K562 (cell line): ENCODE measurements at regions not wholly inside any gene's neighbourhood (a gene's known extent, or its start where the extent isn't known, plus 50 kb on each side); places are given as distances from the start of the nearest gene placed in this dataset.

Source experiments
- ATAC-seq: fragments of 200-7000 bp; cut with Tn5 transposase; 3 replicates; pipeline ENCODE4 v1.9.1; 2020; ENCODE audit warnings: moderate library complexity
- BruUV-seq: library from RNA; stranded (reverse); fragments of 400-500 nt; replicated peaks from 2 replicates; lab custom pipeline; 2021; lab: Mats Ljungman, UMichigan
- CTCF ChIA-PET: fragments of 300-600 bp; formaldehyde crosslinking; extraction: SDS; loops from one replicate; lab custom pipeline; 2021; ENCODE audit warnings: low intra/inter-chr PET ratio; lab: Yijun Ruan, JAX
- POLR2A ChIA-PET: fragments of 300-600, 350-650 bp; sonication (Branson Sonifier 250); formaldehyde crosslinking; extraction: SDS; loops from one replicate; lab custom pipeline; 2021; ENCODE audit warnings: antibody characterized with exemption, inconsistent platforms; lab: Yijun Ruan, JAX
- DNase-seq, 4 experiments: peaks; one replicate each; pipeline versions ENCODE4 v3.0.0 to v3.0.0-alpha.2; 2011 to 2018; ENCODE audit warnings: low spot score in 3 of 4, mixed read lengths in 3 of 4; ENCODE audit errors: extremely low read depth in 1 of 4
- FAIRE-seq: peaks from 2 replicates; lab custom pipeline; 2011; peaks lifted over from hg19 to GRCh38; lab: Jason Lieb, UNC
- H2AFZ ChIP-seq: 2 replicates; pipeline ENCODE4 v1.6.0; 2011; ENCODE audit warnings: low read depth, low read length, control low read depth, inconsistent platforms
- H3K27ac ChIP-seq: fragments of 200-600 bp; 3 replicates; pipeline ENCODE4 v1.8.0; 2011; ENCODE audit warnings: low read depth, mild to moderate bottlenecking, control low read depth, inconsistent platforms, low read length, moderate library complexity, mixed read lengths; ENCODE audit errors: extremely low read depth
- H3K27me3 ChIP-seq, 2 experiments: fragments of 300-600 bp in 1 of 2; 2 replicates in 1 of 2; 3 replicates in 1 of 2; pipeline versions ENCODE4 v1.6.0 to v1.8.0; 2011; ENCODE audit warnings: inconsistent platforms in 2 of 2, low read length in 2 of 2, mild to moderate bottlenecking in 1 of 2, mixed read lengths in 1 of 2, moderate library complexity in 1 of 2; ENCODE audit not compliant: control insufficient read depth in 2 of 2, insufficient read depth in 2 of 2
- H3K36me3 ChIP-seq: fragments of 300-600 bp; 3 replicates; pipeline ENCODE4 v1.8.0; 2011; ENCODE audit warnings: mild to moderate bottlenecking, low read length, inconsistent platforms; ENCODE audit not compliant: control insufficient read depth, insufficient read depth
- H3K4me1 ChIP-seq, 2 experiments: fragments of 200-600 bp in 1 of 2; replicated peaks in 1 of 2; 2 replicates in 1 of 2; 3 replicates in 1 of 2; pipeline versions ENCODE4 v1.5.1 to v1.8.0; 2011; ENCODE audit warnings: inconsistent platforms in 2 of 2, low read length in 2 of 2, mild to moderate bottlenecking in 1 of 2, mixed read lengths in 1 of 2, moderate library complexity in 1 of 2; ENCODE audit not compliant: control insufficient read depth in 2 of 2, insufficient read depth in 2 of 2
- H3K4me2 ChIP-seq: 2 replicates; pipeline ENCODE4 v1.6.1; 2011; ENCODE audit warnings: low read length, control low read depth, inconsistent platforms, mixed read lengths; ENCODE audit not compliant: insufficient read depth
- H3K4me3 ChIP-seq: fragments of 200-600 bp; sonication (generic), shearing (Covaris generic); 2 replicates; pipeline ENCODE4 v1.5.1; 2016; ENCODE audit warnings: control low read depth, inconsistent platforms
- H3K79me2 ChIP-seq: fragments of 200-600 bp; 3 replicates; pipeline ENCODE4 v1.8.0; 2011; ENCODE audit warnings: low read length, inconsistent platforms; ENCODE audit not compliant: control insufficient read depth, insufficient read depth
- H3K9ac ChIP-seq, 2 experiments: 2 replicates each; pipeline versions ENCODE4 v1.6.0 to v1.6.1; 2011; ENCODE audit warnings: low read depth in 2 of 2, low read length in 2 of 2, control low read depth in 1 of 2, inconsistent platforms in 1 of 2, mild to moderate bottlenecking in 1 of 2, mixed read lengths in 1 of 2; ENCODE audit not compliant: insufficient read depth in 1 of 2
- H3K9me1 ChIP-seq: one replicate; pipeline ENCODE4 v1.6.0; 2011; ENCODE audit warnings: inconsistent platforms, mild to moderate bottlenecking, low read length, moderate library complexity; ENCODE audit not compliant: control insufficient read depth, insufficient read depth
- H3K9me3 ChIP-seq: replicated peaks from 2 replicates; pipeline ENCODE4 v1.5.1; 2011; ENCODE audit warnings: low read depth, low read length, inconsistent platforms; ENCODE audit not compliant: control insufficient read depth, insufficient read depth
- H4K20me1 ChIP-seq: replicated peaks from 2 replicates; pipeline ENCODE4 v1.6.1; 2011; ENCODE audit warnings: low read length, inconsistent platforms, mixed read lengths; ENCODE audit not compliant: control insufficient read depth, insufficient read depth
- DMBX1 ChIP-seq: fragments of 250-450 bp; sonication (Bioruptor Pico); IDR thresholded peaks from 2 replicates; pipeline ENCODE4 v1.8.0; 2022; ENCODE audit warnings: inconsistent platforms, mild to moderate bottlenecking, moderate library complexity, borderline replicate concordance
- KLF6 ChIP-seq: fragments of 250-450 bp; sonication (Bioruptor Pico); IDR thresholded peaks from 2 replicates; pipeline ENCODE4 v1.4.0; 2020; ENCODE audit warnings: mild to moderate bottlenecking, moderate library complexity, borderline replicate concordance
- NFRKB ChIP-seq: fragments of 450-650 bp; IDR thresholded peaks from 2 replicates; pipeline ENCODE4 v1.6.1; 2016; ENCODE audit warnings: low read depth
- ZNF253 ChIP-seq: fragments of 250-450 bp; sonication (Bioruptor Pico); conservative IDR thresholded peaks from 2 replicates; pipeline ENCODE4 v1.6.1; 2021; ENCODE audit warnings: mild to moderate bottlenecking
- WGBS: fragments of 100-300 bp; shearing (Covaris generic); methylation state at CpG from one replicate; pipeline ENCODE4 v1.1.6; 2016; ENCODE audit warnings: low coverage, mixed read lengths; ENCODE audit not compliant: insufficient coverage; ENCODE audit errors: missing lambda C conversion rate; 5-methylcytosine and 5-hydroxymethylcytosine counted together
- in situ Hi-C: fragments of 300-500 bp; cut with MboI; formaldehyde crosslinking; loops from 4 replicates; pipeline ENCODE4 v1.15.0; 2018; ENCODE audit warnings: inconsistent platforms, mixed read lengths
- intact Hi-C: fragments of 100-400 bp; cut with micrococcal nuclease; formaldehyde crosslinking; loops from 2 replicates; pipeline ENCODE4 v1.14.2; 2022
- TF ChIP-seq, protein P1 (sequence below): fragments of 250-450 bp; sonication (Bioruptor Pico); IDR thresholded peaks from 2 replicates; pipeline ENCODE4 v1.5.0; 2021
- TF ChIP-seq, protein P2 (sequence below): fragments of 450-650 bp; formaldehyde crosslinking; IDR thresholded peaks from 2 replicates; pipeline ENCODE4 v1.4.0; 2022; ENCODE audit warnings: mild to moderate bottlenecking, moderate library complexity
- TF ChIP-seq, protein P3 (sequence below): fragments of 450-650 bp; IDR thresholded peaks from 2 replicates; pipeline ENCODE4 v1.6.1; 2016; ENCODE audit warnings: low read depth

DNA sequence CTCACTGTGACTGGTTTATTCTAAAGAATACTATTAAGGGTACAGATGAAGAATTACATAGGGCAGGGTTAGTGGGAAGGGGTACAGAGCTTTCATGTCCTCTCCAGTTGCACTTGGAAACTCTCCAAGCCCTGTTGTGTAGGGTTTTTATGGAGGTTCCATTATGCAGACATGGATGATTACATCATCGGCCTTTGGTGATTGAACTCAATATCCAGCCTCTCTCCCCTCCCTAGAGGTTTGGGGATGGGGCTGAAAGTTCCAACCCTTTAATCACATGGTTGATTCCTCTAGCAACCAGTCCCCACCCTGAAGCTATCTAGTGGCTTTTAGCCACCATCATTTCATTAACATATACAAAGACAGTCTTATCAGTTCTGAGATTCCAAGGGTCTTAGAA is 472.6 kb downstream of the BUD13 start:
- 0% methylated on average over 1 of the region's 1 CpG for WGBS
- DNase-seq (no peak), FAIRE-seq (no peak), ATAC-seq (no peak)
- no peak overlapping the region for H3K4me2 ChIP-seq
- BruUV-seq = no TSS peak
- H3K4me1 ChIP-seq = no peaks in the 10 kb centered on the region
- intact Hi-C loops (no loop called here), in situ Hi-C loops (no loop called here)
- no peaks in the 10 kb centered on the region for H3K79me2 ChIP-seq
- CTCF ChIA-PET = no interaction called here
- no peaks in the 10 kb centered on the region for H4K20me1 ChIP-seq
- TF ChIP-seq, protein P1, sequence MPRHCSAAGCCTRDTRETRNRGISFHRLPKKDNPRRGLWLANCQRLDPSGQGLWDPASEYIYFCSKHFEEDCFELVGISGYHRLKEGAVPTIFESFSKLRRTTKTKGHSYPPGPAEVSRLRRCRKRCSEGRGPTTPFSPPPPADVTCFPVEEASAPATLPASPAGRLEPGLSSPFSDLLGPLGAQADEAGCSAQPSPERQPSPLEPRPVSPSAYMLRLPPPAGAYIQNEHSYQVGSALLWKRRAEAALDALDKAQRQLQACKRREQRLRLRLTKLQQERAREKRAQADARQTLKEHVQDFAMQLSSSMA (CRISPR knock-in tag) = no peak
- TF ChIP-seq ZNF253 (CRISPR knock-in tag) = no peak
- no peak overlapping the region for H3K9ac ChIP-seq
- no peaks in the 10 kb centered on the region for H3K9me1 ChIP-seq
- H2AFZ ChIP-seq = no peak overlapping the region
- POLR2A ChIA-PET = no interaction called here
- no peaks in the 10 kb centered on the region for H3K9me3 ChIP-seq
- H3K4me3 ChIP-seq = no peak overlapping the region
- no peaks in the 10 kb centered on the region for H3K27me3 ChIP-seq
- no peak overlapping the region for H3K27ac ChIP-seq
- no peaks in the 10 kb centered on the region for H3K36me3 ChIP-seq

DNA sequence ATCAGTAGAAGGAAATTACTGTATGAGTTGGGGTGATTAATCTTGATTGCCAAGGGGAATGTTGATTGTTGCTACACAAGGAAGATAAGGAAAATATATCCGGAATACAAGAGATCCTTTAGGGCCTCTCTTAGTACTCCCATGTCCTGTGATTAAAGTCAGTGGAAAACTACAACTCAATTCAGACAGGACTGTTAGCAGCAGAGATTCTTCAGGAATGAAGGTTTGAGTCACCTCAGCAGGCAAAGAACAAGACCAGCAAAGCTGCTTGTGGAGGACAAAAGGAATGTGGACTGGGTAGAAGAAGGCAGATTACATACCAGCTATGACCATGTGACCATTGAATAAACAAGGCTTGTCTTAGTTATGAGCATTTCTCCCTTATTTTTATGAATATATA is 478.2 kb downstream of the BUD13 start:
- ATAC-seq (no peak), DNase-seq (no peak), FAIRE-seq (no peak)
- ChIA-PET POLR2A (no interaction called here), CTCF (no interaction called here)
- Histone ChIP-seq H3K36me3 (no peaks in the 10 kb centered on the region), H3K27me3 (no peaks in the 10 kb centered on the region), H3K9me3 (no peaks in the 10 kb centered on the region), H3K27ac (no peak overlapping the region), H3K9me1 (no peaks in the 10 kb centered on the region), H3K9ac (no peak overlapping the region), H3K4me2 (no peak overlapping the region), H3K4me1 (no peaks in the 10 kb centered on the region), H3K4me3 (no peak overlapping the region), H4K20me1 (no peaks in the 10 kb centered on the region), H2AFZ (no peak overlapping the region), H3K79me2 (no peaks in the 10 kb centered on the region)
- 6% methylated on average over 1 of the region's 1 CpG for WGBS
- in situ Hi-C loops = no loop called here
- intact Hi-C loops = no loop called here
- no TSS peak for BruUV-seq
- TF ChIP-seq DMBX1 (no peak), KLF6 (CRISPR knock-in tag) (no peak), NFRKB (no peak)
- TF ChIP-seq, protein P2, sequence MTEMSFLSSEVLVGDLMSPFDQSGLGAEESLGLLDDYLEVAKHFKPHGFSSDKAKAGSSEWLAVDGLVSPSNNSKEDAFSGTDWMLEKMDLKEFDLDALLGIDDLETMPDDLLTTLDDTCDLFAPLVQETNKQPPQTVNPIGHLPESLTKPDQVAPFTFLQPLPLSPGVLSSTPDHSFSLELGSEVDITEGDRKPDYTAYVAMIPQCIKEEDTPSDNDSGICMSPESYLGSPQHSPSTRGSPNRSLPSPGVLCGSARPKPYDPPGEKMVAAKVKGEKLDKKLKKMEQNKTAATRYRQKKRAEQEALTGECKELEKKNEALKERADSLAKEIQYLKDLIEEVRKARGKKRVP (CRISPR knock-in tag) = no peak
- TF ChIP-seq, protein P3, sequence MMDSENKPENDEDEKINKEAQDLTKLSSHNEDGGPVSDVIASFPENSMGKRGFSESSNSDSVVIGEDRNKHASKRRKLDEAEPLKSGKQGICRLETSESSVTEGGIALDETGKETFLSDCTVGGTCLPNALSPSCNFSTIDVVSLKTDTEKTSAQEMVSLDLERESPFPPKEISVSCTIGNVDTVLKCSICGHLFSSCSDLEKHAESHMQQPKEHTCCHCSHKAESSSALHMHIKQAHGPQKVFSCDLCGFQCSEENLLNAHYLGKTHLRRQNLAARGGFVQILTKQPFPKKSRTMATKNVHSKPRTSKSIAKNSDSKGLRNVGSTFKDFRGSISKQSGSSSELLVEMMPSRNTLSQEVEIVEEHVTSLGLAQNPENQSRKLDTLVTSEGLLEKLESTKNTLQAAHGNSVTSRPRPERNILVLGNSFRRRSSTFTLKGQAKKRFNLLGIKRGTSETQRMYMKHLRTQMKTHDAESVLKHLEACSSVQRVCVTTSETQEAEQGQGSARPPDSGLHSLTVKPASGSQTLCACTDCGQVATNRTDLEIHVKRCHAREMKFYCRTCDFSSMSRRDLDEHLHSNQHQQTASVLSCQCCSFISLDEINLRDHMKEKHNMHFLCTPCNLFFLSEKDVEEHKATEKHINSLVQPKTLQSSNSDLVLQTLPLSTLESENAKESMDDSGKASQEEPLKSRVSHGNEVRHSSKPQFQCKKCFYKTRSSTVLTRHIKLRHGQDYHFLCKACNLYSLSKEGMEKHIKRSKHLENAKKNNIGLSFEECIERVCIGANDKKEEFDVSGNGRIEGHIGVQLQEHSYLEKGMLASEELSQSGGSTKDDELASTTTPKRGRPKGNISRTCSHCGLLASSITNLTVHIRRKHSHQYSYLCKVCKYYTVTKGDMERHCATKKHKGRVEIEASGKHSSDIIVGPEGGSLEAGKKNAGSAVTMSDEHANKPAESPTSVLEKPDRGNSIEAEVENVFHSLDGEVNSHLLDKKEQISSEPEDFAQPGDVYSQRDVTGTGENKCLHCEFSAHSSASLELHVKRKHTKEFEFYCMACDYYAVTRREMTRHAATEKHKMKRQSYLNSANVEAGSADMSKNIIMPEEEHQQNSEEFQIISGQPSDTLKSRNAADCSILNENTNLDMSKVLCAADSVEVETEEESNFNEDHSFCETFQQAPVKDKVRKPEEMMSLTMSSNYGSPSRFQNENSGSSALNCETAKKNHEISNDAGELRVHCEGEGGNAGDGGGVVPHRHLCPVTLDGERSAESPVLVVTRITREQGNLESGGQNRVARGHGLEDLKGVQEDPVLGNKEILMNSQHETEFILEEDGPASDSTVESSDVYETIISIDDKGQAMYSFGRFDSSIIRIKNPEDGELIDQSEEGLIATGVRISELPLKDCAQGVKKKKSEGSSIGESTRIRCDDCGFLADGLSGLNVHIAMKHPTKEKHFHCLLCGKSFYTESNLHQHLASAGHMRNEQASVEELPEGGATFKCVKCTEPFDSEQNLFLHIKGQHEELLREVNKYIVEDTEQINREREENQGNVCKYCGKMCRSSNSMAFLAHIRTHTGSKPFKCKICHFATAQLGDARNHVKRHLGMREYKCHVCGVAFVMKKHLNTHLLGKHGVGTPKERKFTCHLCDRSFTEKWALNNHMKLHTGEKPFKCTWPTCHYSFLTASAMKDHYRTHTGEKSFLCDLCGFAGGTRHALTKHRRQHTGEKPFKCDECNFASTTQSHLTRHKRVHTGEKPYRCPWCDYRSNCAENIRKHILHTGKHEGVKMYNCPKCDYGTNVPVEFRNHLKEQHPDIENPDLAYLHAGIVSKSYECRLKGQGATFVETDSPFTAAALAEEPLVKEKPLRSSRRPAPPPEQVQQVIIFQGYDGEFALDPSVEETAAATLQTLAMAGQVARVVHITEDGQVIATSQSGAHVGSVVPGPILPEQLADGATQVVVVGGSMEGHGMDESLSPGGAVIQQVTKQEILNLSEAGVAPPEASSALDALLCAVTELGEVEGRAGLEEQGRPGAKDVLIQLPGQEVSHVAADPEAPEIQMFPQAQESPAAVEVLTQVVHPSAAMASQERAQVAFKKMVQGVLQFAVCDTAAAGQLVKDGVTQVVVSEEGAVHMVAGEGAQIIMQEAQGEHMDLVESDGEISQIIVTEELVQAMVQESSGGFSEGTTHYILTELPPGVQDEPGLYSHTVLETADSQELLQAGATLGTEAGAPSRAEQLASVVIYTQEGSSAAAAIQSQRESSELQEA = no peak
